HepG2 (cell line): ENCODE measurements at regions not wholly inside any gene's neighbourhood (a gene's known extent, or its start where the extent isn't known, plus 50 kb on each side); places are given as distances from the start of the nearest gene placed in this dataset.

Experiments
- ATAC-seq: fragments of 200-7000 bp; cut with Tn5 transposase; 3 replicates; pipeline ENCODE4 v1.9.1; 2020; ENCODE audit warnings: mild to moderate bottlenecking, moderate library complexity
- BruUV-seq: library from RNA; stranded (reverse); fragments of 400-500 nt; replicated peaks from 2 replicates; lab custom pipeline; 2021; lab: Mats Ljungman, UMichigan
- CTCF ChIA-PET: fragments of 300-600 bp; formaldehyde crosslinking; extraction: SDS; loops from one replicate; lab custom pipeline; 2021; ENCODE audit warnings: low total read pairs, inconsistent platforms, low intra/inter-chr PET ratio; lab: Yijun Ruan, JAX
- POLR2A ChIA-PET: fragments of 350-600 bp; sonication (Branson Sonifier 250); formaldehyde crosslinking; loops from one replicate; lab custom pipeline; 2020; ENCODE audit warnings: antibody characterized with exemption, inconsistent platforms; lab: Yijun Ruan, JAX
- DNase-seq: peaks from one replicate; pipeline ENCODE4 v3.0.0-alpha.2; 2015; ENCODE audit warnings: low spot score
- FAIRE-seq: peaks from 3 replicates; lab custom pipeline; 2011; peaks lifted over from hg19 to GRCh38; lab: Jason Lieb, UNC
- H2AFZ ChIP-seq: one replicate; pipeline ENCODE4 v1.6.1; 2011; ENCODE audit warnings: low read length, inconsistent platforms
- H3K27ac ChIP-seq: fragments of 300-600 bp; 3 replicates; pipeline ENCODE4 v1.8.0; 2011; ENCODE audit warnings: mixed run types, mild to moderate bottlenecking, mixed read lengths, low read length, inconsistent platforms; ENCODE audit not compliant: insufficient read depth; ENCODE audit errors: extremely low read length
- H3K27me3 ChIP-seq, 2 experiments: fragments of 200-600 bp in 1 of 2; 2 replicates in 1 of 2; 3 replicates in 1 of 2; pipeline versions ENCODE4 v1.6.0 to v1.8.0; 2011; ENCODE audit warnings: low read length in 2 of 2, mild to moderate bottlenecking in 2 of 2, moderate library complexity in 2 of 2, inconsistent platforms in 1 of 2; ENCODE audit not compliant: insufficient read depth in 2 of 2, control insufficient read depth in 1 of 2
- H3K36me3 ChIP-seq, 2 experiments: fragments of 200-600 bp in 1 of 2; replicated peaks in 1 of 2; 2 replicates in 1 of 2; 3 replicates in 1 of 2; pipeline versions ENCODE4 v1.5.1 to v1.8.0; 2011; ENCODE audit warnings: low read length in 2 of 2, inconsistent platforms in 1 of 2; ENCODE audit not compliant: insufficient read depth in 2 of 2, control insufficient read depth in 1 of 2
- H3K4me1 ChIP-seq: 2 replicates; pipeline ENCODE4 v1.5.1; 2012; ENCODE audit warnings: low read length, inconsistent platforms; ENCODE audit not compliant: insufficient read depth
- H3K4me2 ChIP-seq: 2 replicates; pipeline ENCODE4 v1.6.0; 2011; ENCODE audit warnings: low read depth, low read length, inconsistent platforms
- H3K4me3 ChIP-seq, 3 experiments: fragments of 200-600 bp in 1 of 3; sonication (generic), shearing (Covaris generic) in 1 of 3; replicated peaks in 1 of 3; 2 replicates each; pipeline ENCODE4 v1.5.1; 2011 to 2016; ENCODE audit warnings: low read length in 3 of 3, inconsistent platforms in 2 of 3, low read depth in 2 of 3, mild to moderate bottlenecking in 2 of 3, control low read depth in 1 of 3, mixed read lengths in 1 of 3; ENCODE audit not compliant: insufficient read depth in 1 of 3
- H3K79me2 ChIP-seq: one replicate; pipeline ENCODE4 v1.6.1; 2011; ENCODE audit warnings: low read length, inconsistent platforms; ENCODE audit not compliant: insufficient read depth
- H3K9ac ChIP-seq: 2 replicates; pipeline ENCODE4 v1.6.0; 2011; ENCODE audit warnings: mild to moderate bottlenecking, low read depth, low read length, inconsistent platforms; ENCODE audit not compliant: insufficient read depth
- H3K9me3 ChIP-seq: 2 replicates; pipeline ENCODE4 v1.5.1; 2012; ENCODE audit warnings: mild to moderate bottlenecking, low read length
- H4K20me1 ChIP-seq: 2 replicates; pipeline ENCODE4 v1.6.0; 2011; ENCODE audit warnings: inconsistent platforms, mild to moderate bottlenecking, low read length, moderate library complexity; ENCODE audit not compliant: insufficient read depth
- CBX5 ChIP-seq: sonication (generic); formaldehyde crosslinking; IDR thresholded peaks from 2 replicates; pipeline ENCODE4 v1.4.0; 2020; ENCODE audit warnings: missing genetic modification reagents, borderline replicate concordance
- HHEX ChIP-seq: IDR thresholded peaks from 2 replicates; pipeline ENCODE4 v1.6.1; 2016; ENCODE audit warnings: control low read depth
- JUN ChIP-seq: sonication (generic); formaldehyde crosslinking; IDR thresholded peaks from 2 replicates; pipeline ENCODE4 v1.4.0; 2020; ENCODE audit warnings: mild to moderate bottlenecking, missing genetic modification reagents
- MAFF ChIP-seq: IDR thresholded peaks from 2 replicates; pipeline ENCODE4 v1.6.1; 2011; ENCODE audit warnings: low read depth, low read length, improper control_type of control experiment
- MEIS2 ChIP-seq: sonication (generic); formaldehyde crosslinking; IDR thresholded peaks from 2 replicates; pipeline ENCODE4 v1.9.0; 2021; ENCODE audit warnings: mild to moderate bottlenecking, missing genetic modification reagents
- NFIB ChIP-seq: sonication (generic); formaldehyde crosslinking; IDR thresholded peaks from 2 replicates; pipeline ENCODE4 v1.9.0; 2021; ENCODE audit warnings: missing genetic modification reagents, mild to moderate bottlenecking, borderline replicate concordance
- NFIC ChIP-seq: IDR thresholded peaks from 2 replicates; pipeline ENCODE4 v1.6.1; 2012; ENCODE audit warnings: mild to moderate bottlenecking, low read length, inconsistent platforms
- RELA ChIP-seq: sonication (generic); formaldehyde crosslinking; IDR thresholded peaks from 2 replicates; pipeline ENCODE4 v1.4.0; 2020; ENCODE audit warnings: missing genetic modification reagents
- ZNF407 ChIP-seq: sonication (generic); formaldehyde crosslinking; IDR thresholded peaks from one replicate; pipeline ENCODE4 v1.5.1; 2020; ENCODE audit warnings: mild to moderate bottlenecking, missing genetic modification reagents; ENCODE audit errors: not compliant biosample characterization
- ZNF530 ChIP-seq: sonication (generic); formaldehyde crosslinking; IDR thresholded peaks from 2 replicates; pipeline ENCODE4 v1.5.0; 2020; ENCODE audit warnings: low read depth, mild to moderate bottlenecking, missing genetic modification reagents
- WGBS: methylation state at CpG from one replicate; pipeline ENCODE4 v1.1.6; 2017; ENCODE audit warnings: low lambda C conversion rate; 5-methylcytosine and 5-hydroxymethylcytosine counted together
- in situ Hi-C: cut with HindIII; loops from 2 replicates; pipeline ENCODE4 v1.10.0; 2017; ENCODE audit warnings: low pct_unique_long_range_greater_than_20kb; ENCODE audit not compliant: extremely low pct_ligation_motif_present
- intact Hi-C: fragments of 100-400 bp; cut with micrococcal nuclease; formaldehyde crosslinking; loops from one replicate; pipeline ENCODE4 v1.10.0; 2022; ENCODE audit not compliant: unreplicated experiment

- ChIA-PET CTCF (no interaction called here), POLR2A (interaction anchor here (1.1 kb wide), 1 partner anchor 50 kb away, joined by 3 read pairs; no protein-coding TSS in a partner anchor)
- intact Hi-C loops: loop anchor here (2.0 kb wide), 1 partner anchor 747 kb away; no protein-coding TSS in a partner anchor
Measured at GRCh38 chr7:42689626-42690025, 222.2 kb downstream of the C7orf25 start.

More at GRCh38 chr7:42689626-42690025, 222.2 kb downstream of the C7orf25 start:
- Histone ChIP-seq H3K4me2 (no peak overlapping the region), H3K4me1 (no peaks in the 10 kb centered on the region), H3K27ac (no peak overlapping the region), H3K4me3 (no peak overlapping the region), H3K9ac (no peak overlapping the region), H3K27me3 (no peaks in the 10 kb centered on the region; a peak in 1 of 5 replicates), H3K79me2 (no peaks in the 10 kb centered on the region), H3K36me3 (no peaks in the 10 kb centered on the region), H4K20me1 (no peaks in the 10 kb centered on the region), H2AFZ (no peak overlapping the region), H3K9me3 (no peaks in the 10 kb centered on the region)
- no peak for TF ChIP-seq NFIC
- no peak for TF ChIP-seq RELA (CRISPR knock-in tag)
- TF ChIP-seq NFIB: no peak
- TF ChIP-seq HHEX (CRISPR knock-in tag): no peak
- TF ChIP-seq ZNF407 (CRISPR knock-in tag): no peak
- no peak for TF ChIP-seq CBX5 (CRISPR knock-in tag)
- TF ChIP-seq MAFF: no peak
- TF ChIP-seq JUN (CRISPR knock-in tag): no peak
- no peak for TF ChIP-seq MEIS2 (CRISPR knock-in tag)
- no peak for TF ChIP-seq ZNF530 (CRISPR knock-in tag)
- WGBS: 3% methylated on average over 1 of the region's 1 CpG
- ATAC-seq: no peak
- DNase-seq: no peak
- FAIRE-seq: no peak
- in situ Hi-C loops: loop anchor here (10.0 kb wide), 1 partner anchor 745 kb away; no protein-coding TSS in a partner anchor
- BruUV-seq: no TSS peak
